Panc1 (cell line): ENCODE measurements at regions not wholly inside any gene's neighbourhood (a gene's known extent, or its start where the extent isn't known, plus 50 kb on each side); places are given as distances from the start of the nearest gene placed in this dataset.

Source experiments
- ATAC-seq: fragments of 200-7000 bp; cut with Tn5 transposase; 2 replicates; pipeline ENCODE4 v1.9.1; 2020; ENCODE audit warnings: mild to moderate bottlenecking, moderate library complexity
- BruUV-seq: library from RNA; stranded (reverse); fragments of 400-500 nt; replicated peaks from 2 replicates; lab custom pipeline; 2021; lab: Mats Ljungman, UMichigan
- CTCF ChIA-PET: fragments of 300-600 bp; sonication (Branson Sonifier 250); formaldehyde crosslinking; loops from one replicate; lab custom pipeline; 2022; ENCODE audit warnings: antibody characterized with exemption; lab: Charles Lee
- POLR2A ChIA-PET: fragments of 300-600 bp; sonication (Branson Sonifier 250); formaldehyde crosslinking; loops from one replicate; lab custom pipeline; 2022; ENCODE audit warnings: antibody characterized with exemption; lab: Charles Lee
- DNase-seq: peaks from one replicate; pipeline ENCODE4 v3.0.0-alpha.2; 2010; ENCODE audit warnings: low read depth, low spot score
- H3K27ac ChIP-seq: 2 replicates; pipeline ENCODE4 v1.5.1; 2011; ENCODE audit warnings: mild to moderate bottlenecking, low read length, inconsistent platforms
- H3K27me3 ChIP-seq: fragments of 200-500 bp; sonication (Bioruptor generic); 2 replicates; pipeline ENCODE4 v1.6.0; 2014; ENCODE audit warnings: low read length, inconsistent platforms; ENCODE audit not compliant: control insufficient read depth, insufficient read depth
- H3K36me3 ChIP-seq: fragments of 200-500 bp; sonication (Bioruptor generic); 2 replicates; pipeline ENCODE4 v1.5.1; 2014; ENCODE audit warnings: inconsistent platforms, mild to moderate bottlenecking, low read length, moderate library complexity; ENCODE audit not compliant: control insufficient read depth, insufficient read depth
- H3K4me1 ChIP-seq: 2 replicates; pipeline ENCODE4 v1.5.1; 2011; ENCODE audit warnings: inconsistent platforms, mild to moderate bottlenecking, low read length, moderate library complexity; ENCODE audit not compliant: control insufficient read depth, insufficient read depth
- H3K4me3 ChIP-seq, 2 experiments: 2 replicates each; pipeline ENCODE4 v1.5.1; 2011 to 2012; ENCODE audit warnings: low read depth in 2 of 2, low read length in 2 of 2, mild to moderate bottlenecking in 2 of 2, inconsistent platforms in 1 of 2, moderate library complexity in 1 of 2
- H3K9me3 ChIP-seq: fragments of 200-500 bp; sonication (Bioruptor generic); 2 replicates; pipeline ENCODE4 v1.5.1; 2014; ENCODE audit warnings: low read depth, mild to moderate bottlenecking, inconsistent platforms, low read length, moderate library complexity; ENCODE audit not compliant: control insufficient read depth, insufficient read depth
- CTCF ChIP-seq: fragments of 450-650 bp; IDR thresholded peaks from 2 replicates; pipeline ENCODE4 v1.5.1; 2017; ENCODE audit warnings: mild to moderate bottlenecking
- POLR2AphosphoS5 ChIP-seq: IDR thresholded peaks from 2 replicates; pipeline ENCODE4 v1.6.1; 2012; ENCODE audit warnings: mild to moderate bottlenecking, low read depth, low read length, moderate library complexity
- SIN3A ChIP-seq: IDR thresholded peaks from 2 replicates; pipeline ENCODE4 v1.6.1; 2012; ENCODE audit warnings: low read depth, mild to moderate bottlenecking, low read length, moderate library complexity, borderline replicate concordance; ENCODE audit not compliant: insufficient read depth
- TCF7L2 ChIP-seq: IDR thresholded peaks from 2 replicates; pipeline ENCODE4 v1.6.1; 2011; ENCODE audit warnings: mild to moderate bottlenecking, low read depth, low read length, inconsistent platforms
- in situ Hi-C: cut with HindIII; loops from 2 replicates; pipeline ENCODE4 v1.10.0; 2016; ENCODE audit warnings: low sequenced_read_pairs, low pct_unique_long_range_greater_than_20kb
- intact Hi-C: fragments of 100-400 bp; cut with micrococcal nuclease; formaldehyde crosslinking; loops from one replicate; pipeline ENCODE4 v1.10.0; 2022; ENCODE audit not compliant: unreplicated experiment
- TF ChIP-seq, protein P1 (sequence below), 2 experiments: IDR thresholded peaks; 2 replicates each; pipeline ENCODE4 v1.6.1; 2011 to 2012; ENCODE audit warnings: low read depth in 2 of 2, control low read depth in 1 of 2, low read length in 1 of 2, mild to moderate bottlenecking in 1 of 2, moderate library complexity in 1 of 2; ENCODE audit not compliant: insufficient read depth in 1 of 2

- H3K36me3 ChIP-seq: no peaks in the 10 kb centered on the region
- no peak for DNase-seq
- TF ChIP-seq, protein P1, sequence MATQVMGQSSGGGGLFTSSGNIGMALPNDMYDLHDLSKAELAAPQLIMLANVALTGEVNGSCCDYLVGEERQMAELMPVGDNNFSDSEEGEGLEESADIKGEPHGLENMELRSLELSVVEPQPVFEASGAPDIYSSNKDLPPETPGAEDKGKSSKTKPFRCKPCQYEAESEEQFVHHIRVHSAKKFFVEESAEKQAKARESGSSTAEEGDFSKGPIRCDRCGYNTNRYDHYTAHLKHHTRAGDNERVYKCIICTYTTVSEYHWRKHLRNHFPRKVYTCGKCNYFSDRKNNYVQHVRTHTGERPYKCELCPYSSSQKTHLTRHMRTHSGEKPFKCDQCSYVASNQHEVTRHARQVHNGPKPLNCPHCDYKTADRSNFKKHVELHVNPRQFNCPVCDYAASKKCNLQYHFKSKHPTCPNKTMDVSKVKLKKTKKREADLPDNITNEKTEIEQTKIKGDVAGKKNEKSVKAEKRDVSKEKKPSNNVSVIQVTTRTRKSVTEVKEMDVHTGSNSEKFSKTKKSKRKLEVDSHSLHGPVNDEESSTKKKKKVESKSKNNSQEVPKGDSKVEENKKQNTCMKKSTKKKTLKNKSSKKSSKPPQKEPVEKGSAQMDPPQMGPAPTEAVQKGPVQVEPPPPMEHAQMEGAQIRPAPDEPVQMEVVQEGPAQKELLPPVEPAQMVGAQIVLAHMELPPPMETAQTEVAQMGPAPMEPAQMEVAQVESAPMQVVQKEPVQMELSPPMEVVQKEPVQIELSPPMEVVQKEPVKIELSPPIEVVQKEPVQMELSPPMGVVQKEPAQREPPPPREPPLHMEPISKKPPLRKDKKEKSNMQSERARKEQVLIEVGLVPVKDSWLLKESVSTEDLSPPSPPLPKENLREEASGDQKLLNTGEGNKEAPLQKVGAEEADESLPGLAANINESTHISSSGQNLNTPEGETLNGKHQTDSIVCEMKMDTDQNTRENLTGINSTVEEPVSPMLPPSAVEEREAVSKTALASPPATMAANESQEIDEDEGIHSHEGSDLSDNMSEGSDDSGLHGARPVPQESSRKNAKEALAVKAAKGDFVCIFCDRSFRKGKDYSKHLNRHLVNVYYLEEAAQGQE (IDR thresholded peaks at IDR 0.05; ENCODE audit: insufficient read depth in 1 of 2, low read depth in 2 of 2, low read length in 1 of 2): no peak
- TF ChIP-seq TCF7L2 (no peak), CTCF (no peak), SIN3A (no peak), POLR2AphosphoS5 (no peak)
- in situ Hi-C loops: no loop called here
- CTCF ChIA-PET: no interaction called here
- H3K27ac ChIP-seq: peak overlapping the region; percentile 76
- POLR2A ChIA-PET: no interaction called here
- intact Hi-C loops: no loop called here
- BruUV-seq: no TSS peak
- peak; percentile 49; the same call in 1 of the 2 replicates for ATAC-seq
- H3K9me3 ChIP-seq: no peaks in the 10 kb centered on the region; the same call in 1 of the 2 replicates
- H3K4me3 ChIP-seq: no peak overlapping the region
- H3K4me1 ChIP-seq: no peaks in the 10 kb centered on the region
- no peaks in the 10 kb centered on the region for H3K27me3 ChIP-seq
Observed at GRCh38 chr6:105601541-105602236, 198.8 kb upstream of the PREP start.

DNA sequence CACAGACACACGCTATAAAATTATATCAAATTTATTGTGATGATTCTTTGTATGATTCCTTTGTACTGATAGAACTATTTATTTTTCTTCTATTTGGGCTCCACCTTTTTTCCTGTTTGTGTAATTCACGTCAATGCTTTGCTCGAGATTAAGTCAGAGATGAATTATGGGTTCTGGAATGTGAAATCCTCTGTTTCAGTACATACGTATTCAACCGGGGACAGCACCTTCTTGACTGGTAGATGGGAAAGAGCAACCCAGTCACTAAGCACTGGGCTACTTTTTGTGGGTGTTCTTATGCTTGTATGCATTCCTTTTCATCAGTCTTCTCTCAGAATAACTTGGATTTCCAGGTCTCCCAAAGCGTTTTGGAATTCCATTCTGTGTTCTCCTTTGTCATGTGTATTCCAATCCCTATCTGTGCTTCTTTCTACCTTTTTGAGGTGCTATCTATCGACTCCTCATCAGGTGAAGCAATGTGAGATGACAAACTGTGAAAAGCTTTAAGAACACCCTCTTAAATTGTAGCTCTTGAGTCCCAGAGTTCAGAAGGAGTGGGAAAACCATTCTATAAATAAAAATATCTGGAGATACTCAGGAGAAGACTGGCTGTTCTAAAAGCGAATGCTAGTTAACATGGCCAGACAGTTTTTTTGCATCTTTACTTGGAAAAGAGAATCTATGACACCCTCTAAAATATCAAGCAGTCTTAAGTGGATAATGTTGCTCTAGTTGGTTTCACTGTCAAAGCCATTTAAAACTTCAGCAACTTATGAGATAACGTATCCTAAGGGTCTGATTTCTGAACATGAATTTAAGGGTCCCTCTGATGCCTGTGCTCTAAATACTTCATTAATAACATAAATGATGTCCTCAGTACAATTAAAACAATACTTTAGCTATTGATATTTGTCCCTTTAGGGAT is 197.7 kb upstream of the PREP start:
- ChIA-PET POLR2A (no interaction called here), CTCF (no interaction called here)
- intact Hi-C loops: no loop called here
- Histone ChIP-seq H3K36me3 (no peaks in the 10 kb centered on the region), H3K4me3 (no peak overlapping the region), H3K4me1 (peaks cover 5% of the 10 kb centered on the region), H3K27me3 (no peaks in the 10 kb centered on the region), H3K27ac (peak overlapping the region; percentile 76), H3K9me3 (no peaks in the 10 kb centered on the region; the same call in 1 of the 2 replicates)
- no TSS peak for BruUV-seq
- DNase-seq (no peak), ATAC-seq (no peak)
- TF ChIP-seq, protein P1 (IDR thresholded peaks at IDR 0.05; ENCODE audit: insufficient read depth in 1 of 2, low read depth in 2 of 2, low read length in 1 of 2): no peak
- no peak for TF ChIP-seq CTCF
- no peak for TF ChIP-seq SIN3A
- no peak for TF ChIP-seq POLR2AphosphoS5
- in situ Hi-C loops: no loop called here
